Cardiac septum (tissue), 1 donor: ENCODE measurements at regions not wholly inside any gene's neighbourhood (a gene's known extent, or its start where the extent isn't known, plus 50 kb on each side); places are given as distances from the start of the nearest gene placed in this dataset.
"Not testable (repeated sequence)": the region's sequence is repeated elsewhere in the genome, so short reads cannot be mapped to it uniquely, and the experiment has no call there.

Experiments
- DNase-seq: peaks from one replicate; pipeline ENCODE4 v3.0.0-alpha.2; 2020; ENCODE audit warnings: low spot score
- intact Hi-C: fragments of 100-400 bp; cut with DNase I; formaldehyde crosslinking; loops from one replicate; pipeline ENCODE4 v1.14.0; 2022
- donor health status: DM: no; HTN: no; CAD: no.

GRCh38 chr13:91236182-91236581, 111.3 kb upstream of the MIR17HG start:
- no peak for DNase-seq
- intact Hi-C loops, result no loop called here

- no peak for DNase-seq
- intact Hi-C loops, result no loop called here
These were observed 110.6 kb upstream of the MIR17HG start for GRCh38 chr13:91236921-91237320.

- intact Hi-C loops, result no loop called here
- DNase-seq, result no peak
These were observed 109.5 kb upstream of the MIR17HG start for GRCh38 chr13:91238036-91238435.

- intact Hi-C loops, result no loop called here
- no peak for DNase-seq
These were observed 107.1 kb upstream of the MIR17HG start for GRCh38 chr13:91240341-91240740.

GRCh38 chr13:91241221-91241933, 106.1 kb upstream of the MIR17HG start:
- no peak for DNase-seq
- intact Hi-C loops, result no loop called here

- DNase-seq, result no peak
- intact Hi-C loops, result no loop called here
These were observed 104.8 kb upstream of the MIR17HG start for GRCh38 chr13:91242652-91243051.

- no peak for DNase-seq
- intact Hi-C loops, result no loop called here
These were observed 102.2 kb upstream of the MIR17HG start for GRCh38 chr13:91245288-91245687.

GRCh38 chr13:91247768-91248167, 99.7 kb upstream of the MIR17HG start:
- DNase-seq, result no peak
- intact Hi-C loops, result no loop called here

GRCh38 chr13:91248249-91248648, 99.2 kb upstream of the MIR17HG start:
- DNase-seq, result no peak
- intact Hi-C loops, result no loop called here

GRCh38 chr13:91249370-91249769, 98.1 kb upstream of the MIR17HG start:
- DNase-seq, result no peak
- intact Hi-C loops, result no loop called here

- DNase-seq, result no peak
- intact Hi-C loops, result no loop called here
These were observed 97.6 kb upstream of the MIR17HG start for GRCh38 chr13:91249861-91250260.

GRCh38 chr13:91251573-91251972, 95.9 kb upstream of the MIR17HG start:
- intact Hi-C loops, result not testable (repeated sequence)

GRCh38 chr13:91264484-91264883, 83.0 kb upstream of the MIR17HG start:
- DNase-seq, result no peak
- intact Hi-C loops, result no loop called here

More at GRCh38 chr13:91251573-91251972, 95.9 kb upstream of the MIR17HG start:
- not testable (repeated sequence) for DNase-seq

- intact Hi-C loops, result no loop called here
- no peak for DNase-seq
These were observed 78.2 kb upstream of the MIR17HG start for GRCh38 chr13:91269237-91269636.

- intact Hi-C loops, result no loop called here
- no peak for DNase-seq
These were observed 77.5 kb upstream of the MIR17HG start for GRCh38 chr13:91270031-91270430.

- no peak for DNase-seq
- intact Hi-C loops, result no loop called here
These were observed 75.2 kb upstream of the MIR17HG start for GRCh38 chr13:91272235-91272777.

- no peak for DNase-seq
- intact Hi-C loops, result no loop called here
These were observed 73.8 kb upstream of the MIR17HG start for GRCh38 chr13:91273675-91274074.

- no peak for DNase-seq
- intact Hi-C loops, result no loop called here
These were observed 70.3 kb upstream of the MIR17HG start for GRCh38 chr13:91277013-91277676.

- no peak for DNase-seq
- intact Hi-C loops, result no loop called here
These were observed 69.2 kb upstream of the MIR17HG start for GRCh38 chr13:91278291-91278690.

GRCh38 chr13:91278888-91279287, 68.6 kb upstream of the MIR17HG start:
- intact Hi-C loops, result no loop called here
- DNase-seq, result no peak

- DNase-seq, result no peak
- intact Hi-C loops, result no loop called here
These were observed 66.7 kb upstream of the MIR17HG start for GRCh38 chr13:91280801-91281200.
